Hepatocyte (in vitro differentiated cells): ENCODE measurements at regions not wholly inside any gene's neighbourhood (a gene's known extent, or its start where the extent isn't known, plus 50 kb on each side); places are given as distances from the start of the nearest gene placed in this dataset.

Experiments
- EZH2 ChIP-seq: fragments of 200-600 bp; sonication (generic); IDR thresholded peaks from 2 replicates; pipeline ENCODE4 v1.6.1; 2016; ENCODE audit warnings: antibody characterized with exemption, mild to moderate bottlenecking, borderline replicate concordance
- EZH2phosphoT487 ChIP-seq: fragments of 200-600 bp; sonication (generic); IDR thresholded peaks from one replicate; pipeline ENCODE4 v1.6.1; 2018; ENCODE audit warnings: antibody characterized with exemption, mild to moderate bottlenecking, low read depth, moderate library complexity; ENCODE audit not compliant: unreplicated experiment, severe bottlenecking
- TF ChIP-seq, protein P1 (sequence below): fragments of 200-600 bp; sonication (generic); IDR thresholded peaks from 2 replicates; pipeline ENCODE4 v1.5.1; 2016; ENCODE audit warnings: antibody characterized with exemption, mild to moderate bottlenecking; ENCODE audit not compliant: poor library complexity

- TF ChIP-seq, protein P1, sequence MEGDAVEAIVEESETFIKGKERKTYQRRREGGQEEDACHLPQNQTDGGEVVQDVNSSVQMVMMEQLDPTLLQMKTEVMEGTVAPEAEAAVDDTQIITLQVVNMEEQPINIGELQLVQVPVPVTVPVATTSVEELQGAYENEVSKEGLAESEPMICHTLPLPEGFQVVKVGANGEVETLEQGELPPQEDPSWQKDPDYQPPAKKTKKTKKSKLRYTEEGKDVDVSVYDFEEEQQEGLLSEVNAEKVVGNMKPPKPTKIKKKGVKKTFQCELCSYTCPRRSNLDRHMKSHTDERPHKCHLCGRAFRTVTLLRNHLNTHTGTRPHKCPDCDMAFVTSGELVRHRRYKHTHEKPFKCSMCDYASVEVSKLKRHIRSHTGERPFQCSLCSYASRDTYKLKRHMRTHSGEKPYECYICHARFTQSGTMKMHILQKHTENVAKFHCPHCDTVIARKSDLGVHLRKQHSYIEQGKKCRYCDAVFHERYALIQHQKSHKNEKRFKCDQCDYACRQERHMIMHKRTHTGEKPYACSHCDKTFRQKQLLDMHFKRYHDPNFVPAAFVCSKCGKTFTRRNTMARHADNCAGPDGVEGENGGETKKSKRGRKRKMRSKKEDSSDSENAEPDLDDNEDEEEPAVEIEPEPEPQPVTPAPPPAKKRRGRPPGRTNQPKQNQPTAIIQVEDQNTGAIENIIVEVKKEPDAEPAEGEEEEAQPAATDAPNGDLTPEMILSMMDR: no peak
- TF ChIP-seq EZH2 (no peak), EZH2phosphoT487 (no peak)
Measured at GRCh38 chr5:2007496-2007877, 124.8 kb upstream of the IRX4 start.
